NCI-H146 treated with DMSO at 0.1 percent for 48 hours (cell line): ENCODE measurements at regions not wholly inside any gene's neighbourhood (a gene's known extent, or its start where the extent isn't known, plus 50 kb on each side); places are given as distances from the start of the nearest gene placed in this dataset.
"Not testable (repeated sequence)": the region's sequence is repeated elsewhere in the genome, so short reads cannot be mapped to it uniquely, and the experiment has no call there.

Experiments
- DNase-seq: peaks from one replicate; lab custom pipeline; 2025; ENCODE audit not compliant: unreplicated experiment; lab: John Stamatoyannopoulos, UW

GRCh38 chr5:18395126-18396110 is 761.2 kb downstream of the TAF11L14 start:
- no peak for DNase-seq

- no peak for DNase-seq
Measured at GRCh38 chr5:18397371-18397770, 763.1 kb downstream of the TAF11L14 start.

DNA sequence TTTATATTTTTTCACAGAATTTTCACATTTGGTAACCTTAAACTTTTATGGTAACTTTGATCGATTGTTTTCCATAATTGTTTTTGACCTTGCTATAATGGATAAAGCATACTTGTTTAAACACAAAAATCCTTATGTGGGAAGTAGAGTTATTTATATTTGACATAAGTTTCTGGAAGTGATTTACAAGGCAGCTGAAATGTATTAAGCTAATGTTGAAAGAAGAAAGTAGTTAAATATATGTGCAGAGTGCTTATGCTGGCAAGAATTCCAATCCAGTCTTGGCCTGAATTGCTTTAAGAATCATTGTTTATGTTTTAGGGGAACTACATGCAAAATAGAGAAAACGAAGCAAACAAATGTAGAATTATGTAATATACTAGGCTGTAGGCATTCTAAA is 763.6 kb downstream of the TAF11L14 start:
- DNase-seq, result no peak

DNA sequence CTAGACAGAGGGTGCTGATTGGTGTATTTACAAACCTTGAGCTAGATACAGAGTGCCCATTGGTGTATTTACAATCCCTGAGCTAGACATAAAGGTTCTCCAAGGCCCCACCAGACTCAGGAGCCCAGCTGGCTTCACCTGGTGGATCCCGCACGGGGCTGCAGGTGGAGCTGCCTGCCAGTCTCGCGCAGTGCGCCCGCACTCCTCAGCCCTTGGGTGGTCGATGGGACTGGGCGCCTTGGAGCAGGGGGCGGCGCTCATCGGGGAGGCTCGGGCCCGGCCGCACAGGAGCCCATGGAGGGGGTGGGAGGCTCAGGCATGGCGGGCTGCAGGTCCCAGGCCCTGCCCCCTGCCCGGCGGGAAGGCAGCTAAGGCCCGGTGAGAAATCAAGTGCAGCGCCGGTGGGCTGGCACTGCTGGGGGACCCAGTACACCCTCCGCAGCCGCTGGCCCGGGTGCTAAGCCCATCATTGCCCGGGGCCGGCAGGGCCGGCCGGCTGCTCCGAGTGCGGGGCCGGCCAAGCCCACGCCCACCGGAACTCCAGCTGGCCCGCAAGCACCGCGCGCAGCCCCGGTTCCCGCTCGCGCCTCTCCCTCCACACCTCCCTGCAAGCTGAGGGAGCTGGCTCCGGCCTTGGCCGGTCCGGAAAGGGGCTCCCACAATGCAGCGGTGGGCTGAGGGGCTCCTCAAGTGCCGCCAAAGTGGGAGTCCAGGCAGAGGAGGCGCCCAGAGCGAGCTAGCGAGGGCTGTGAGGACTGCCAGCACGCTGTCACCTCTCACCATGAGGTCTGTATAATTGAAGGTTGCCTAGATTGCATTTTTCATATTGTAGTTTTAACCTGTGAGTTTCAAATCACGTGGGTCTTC is 765.4 kb downstream of the TAF11L14 start:
- not testable (repeated sequence) for DNase-seq

- DNase-seq, result no peak
Measured at GRCh38 chr5:18403141-18403540, 768.9 kb downstream of the TAF11L14 start.

DNA sequence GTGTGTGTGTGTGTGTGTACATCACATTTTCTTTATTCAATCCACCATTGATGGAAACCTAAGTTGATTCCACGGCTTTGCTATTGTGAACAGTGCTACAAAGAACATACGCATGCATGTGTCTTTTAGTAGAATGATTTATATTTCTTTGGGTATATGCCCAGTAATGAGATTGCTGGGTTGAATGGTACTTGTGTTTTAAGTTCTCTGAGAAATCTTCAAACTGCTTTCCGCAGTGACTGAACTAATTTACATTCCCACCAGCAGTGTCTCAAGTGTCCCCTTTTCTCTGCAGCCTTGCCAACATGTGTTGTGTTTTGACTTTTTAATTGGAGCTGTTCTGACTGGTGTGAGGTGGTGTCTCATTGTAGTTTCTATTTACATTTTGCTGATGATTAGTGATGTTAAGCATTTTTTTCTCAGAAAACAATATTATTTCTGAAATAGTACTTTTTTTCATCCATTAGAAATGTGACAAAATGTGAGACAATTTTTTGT is 769.7 kb downstream of the TAF11L14 start:
- DNase-seq, result no peak

GRCh38 chr5:18420711-18421110 is 786.5 kb downstream of the TAF11L14 start:
- no peak for DNase-seq

- no peak for DNase-seq
Measured at GRCh38 chr5:18433336-18433735, 799.1 kb downstream of the TAF11L14 start.

DNA sequence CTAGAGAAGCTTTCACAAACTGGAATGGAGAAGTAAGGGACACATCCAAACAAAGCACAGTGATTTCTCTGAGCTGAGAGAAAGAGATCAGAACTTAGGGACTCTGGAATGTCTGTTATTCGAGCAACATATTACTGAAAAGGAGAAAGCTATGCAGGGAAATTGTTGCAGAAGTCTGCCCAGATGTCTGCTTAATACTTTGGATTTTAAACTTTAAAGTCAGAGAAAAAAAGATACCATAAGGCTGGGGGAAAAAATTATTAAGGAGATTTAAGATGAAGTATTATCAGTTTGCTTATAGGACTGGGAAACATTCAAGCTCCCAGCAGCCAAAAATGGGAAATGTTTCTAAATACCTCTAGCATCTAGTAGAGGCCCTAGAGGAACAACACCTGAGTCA is 803.9 kb downstream of the TAF11L14 start:
- no peak for DNase-seq

DNA sequence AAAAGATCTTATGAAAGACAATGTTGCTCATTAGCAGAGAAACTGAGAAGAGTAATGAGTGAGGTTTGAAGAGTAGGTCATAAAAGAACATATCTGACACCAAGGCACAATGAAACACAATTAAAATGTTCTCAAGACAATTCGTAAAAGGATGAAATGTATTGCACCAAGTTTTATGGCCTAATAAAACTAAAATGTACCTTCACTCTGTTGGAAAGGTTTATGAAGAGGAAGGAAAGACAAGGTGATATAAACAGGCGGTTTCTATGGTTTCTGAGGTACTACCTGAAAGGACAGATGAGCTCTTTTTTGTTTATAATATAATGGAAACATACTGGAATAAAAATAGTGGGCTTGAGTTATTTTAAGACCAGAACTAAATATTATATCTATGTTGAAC is 821.3 kb downstream of the TAF11L14 start:
- no peak for DNase-seq

DNA sequence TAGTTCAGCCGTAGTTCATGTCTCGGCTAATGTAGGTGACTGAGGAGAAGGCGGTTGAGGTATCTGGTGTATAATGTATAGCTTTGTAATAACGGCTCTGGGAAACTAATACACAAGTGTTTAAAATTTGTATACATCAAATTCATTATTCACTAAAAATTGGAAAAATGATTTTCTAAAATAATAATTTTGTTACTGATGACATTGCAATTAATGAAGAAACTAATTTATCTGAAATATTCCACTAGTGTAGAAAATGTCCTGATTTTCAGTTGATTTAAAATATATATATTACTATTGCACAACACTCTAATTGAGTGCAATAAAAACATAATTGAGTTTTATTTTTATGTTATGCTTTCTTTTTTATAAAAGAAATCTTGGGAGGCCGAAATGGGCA is 823.0 kb downstream of the TAF11L14 start:
- no peak for DNase-seq

GRCh38 chr5:18461766-18462165 is 827.5 kb downstream of the TAF11L14 start:
- DNase-seq, result no peak

GRCh38 chr5:18465833-18466681 is 831.8 kb downstream of the TAF11L14 start:
- DNase-seq, result peak; percentile 74

- no peak for DNase-seq
Measured at GRCh38 chr5:18466731-18467130, 832.5 kb downstream of the TAF11L14 start.

GRCh38 chr5:18471791-18472190 is 837.5 kb downstream of the TAF11L14 start:
- not testable (repeated sequence) for DNase-seq

- DNase-seq, result no peak
Measured at GRCh38 chr5:18483451-18483850, 849.2 kb downstream of the TAF11L14 start.

GRCh38 chr5:18487928-18488480 is 853.7 kb downstream of the TAF11L14 start:
- DNase-seq, result no peak

DNA sequence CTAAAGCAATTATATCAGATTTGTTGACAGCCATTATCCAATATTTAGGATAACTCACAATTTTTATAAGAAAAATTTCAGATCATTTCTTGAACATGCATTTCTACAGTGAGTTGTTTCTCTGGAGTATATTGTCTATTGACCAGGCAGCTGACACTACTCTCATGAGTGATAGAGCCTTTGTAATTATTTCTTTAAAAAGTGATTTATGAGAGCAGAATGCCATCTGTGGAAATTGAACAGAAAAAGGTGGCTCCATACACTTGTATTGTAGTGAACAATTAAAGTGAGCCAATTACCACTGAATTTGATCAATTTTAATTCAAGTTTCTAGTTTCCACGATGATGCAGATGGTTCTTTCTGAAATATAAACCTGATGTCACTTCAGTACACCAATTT is 855.4 kb downstream of the TAF11L14 start:
- no peak for DNase-seq

GRCh38 chr5:18491349-18491748 is 857.1 kb downstream of the TAF11L14 start:
- DNase-seq, result no peak

- no peak for DNase-seq
Measured at GRCh38 chr5:18495157-18495556, 860.9 kb downstream of the TAF11L14 start.
